HEK293T (cell line): ENCODE measurements at regions not wholly inside any gene's neighbourhood (a gene's known extent, or its start where the extent isn't known, plus 50 kb on each side); places are given as distances from the start of the nearest gene placed in this dataset.

ENCODE experiments used
- FOXA1 ChIP-seq: fragments of 450-650 bp; IDR thresholded peaks from 2 replicates; pipeline ENCODE4 v1.6.1; 2016; ENCODE audit warnings: mild to moderate bottlenecking
- HDGF ChIP-seq: fragments of 450-650 bp; IDR thresholded peaks from 2 replicates; pipeline ENCODE4 v1.6.1; 2017; ENCODE audit warnings: antibody characterized with exemption, borderline replicate concordance
- TARDBP ChIP-seq: fragments of 450-650 bp; IDR thresholded peaks from 2 replicates; pipeline ENCODE4 v1.6.1; 2016
- TF ChIP-seq, protein P1 (sequence below): fragments of 450-650 bp; IDR thresholded peaks from 2 replicates; pipeline ENCODE4 v1.6.1; 2016

DNA sequence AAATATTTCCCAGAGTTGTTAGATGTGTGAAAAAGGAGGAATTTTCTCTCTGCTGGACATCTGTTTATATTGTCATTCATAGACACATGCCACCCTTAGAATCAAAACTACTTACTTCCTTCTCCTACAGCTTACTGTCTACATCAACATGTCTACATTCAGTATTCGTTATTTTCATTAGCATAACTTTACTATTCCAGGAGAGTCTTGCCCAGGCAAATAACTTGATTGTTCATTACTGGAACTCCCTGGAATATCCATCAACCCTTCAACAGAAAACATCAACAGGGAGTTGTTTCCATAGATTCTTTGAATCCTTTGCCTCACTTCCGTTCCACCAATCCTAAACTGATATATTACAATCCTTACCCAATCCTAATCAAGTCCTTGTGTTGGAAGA lies 457.5 kb upstream of the ZNF608 start:
- TF ChIP-seq FOXA1 (no peak), HDGF (no peak), TARDBP (no peak)
- TF ChIP-seq, protein P1, sequence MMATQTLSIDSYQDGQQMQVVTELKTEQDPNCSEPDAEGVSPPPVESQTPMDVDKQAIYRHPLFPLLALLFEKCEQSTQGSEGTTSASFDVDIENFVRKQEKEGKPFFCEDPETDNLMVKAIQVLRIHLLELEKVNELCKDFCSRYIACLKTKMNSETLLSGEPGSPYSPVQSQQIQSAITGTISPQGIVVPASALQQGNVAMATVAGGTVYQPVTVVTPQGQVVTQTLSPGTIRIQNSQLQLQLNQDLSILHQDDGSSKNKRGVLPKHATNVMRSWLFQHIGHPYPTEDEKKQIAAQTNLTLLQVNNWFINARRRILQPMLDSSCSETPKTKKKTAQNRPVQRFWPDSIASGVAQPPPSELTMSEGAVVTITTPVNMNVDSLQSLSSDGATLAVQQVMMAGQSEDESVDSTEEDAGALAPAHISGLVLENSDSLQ = no peak
